Nephron progenitor cell (in vitro differentiated cells): ENCODE measurements at regions not wholly inside any gene's neighbourhood (a gene's known extent, or its start where the extent isn't known, plus 50 kb on each side); places are given as distances from the start of the nearest gene placed in this dataset.
A peak's percentile ranks its signal among the peaks of the same experiment; 100 is the strongest.
"Not testable (repeated sequence)": the region's sequence is repeated elsewhere in the genome, so short reads cannot be mapped to it uniquely, and the experiment has no call there.

Experiments
- DNase-seq: peaks from one replicate; pipeline ENCODE4 v3.0.0; 2021
- H3K27ac Mint-ChIP-seq: 2 replicates; pipeline ENCODE4 v1.8.0; 2021; ENCODE audit warnings: mild to moderate bottlenecking, moderate library complexity, mixed read lengths
- H3K27me3 Mint-ChIP-seq: 2 replicates; pipeline ENCODE4 v1.8.0; 2021; ENCODE audit warnings: mild to moderate bottlenecking, low read depth, mixed read lengths; ENCODE audit not compliant: poor library complexity
- H3K36me3 Mint-ChIP-seq: 2 replicates; pipeline ENCODE4 v1.8.0; 2021; ENCODE audit warnings: low read depth, mixed read lengths
- H3K4me1 Mint-ChIP-seq: 2 replicates; pipeline ENCODE4 v1.8.0; 2021; ENCODE audit warnings: mixed read lengths
- H3K4me3 Mint-ChIP-seq: 2 replicates; pipeline ENCODE4 v1.8.0; 2021; ENCODE audit warnings: mild to moderate bottlenecking, moderate library complexity, mixed read lengths
- H3K9me3 Mint-ChIP-seq: 2 replicates; pipeline ENCODE4 v1.8.0; 2021; ENCODE audit warnings: mild to moderate bottlenecking, moderate library complexity, mixed read lengths
- CTCF ChIP-seq: fragments of 200-600 bp; sonication (generic); IDR thresholded peaks from 2 replicates; pipeline ENCODE4 v1.5.0; 2021; ENCODE audit warnings: antibody characterized with exemption

DNA sequence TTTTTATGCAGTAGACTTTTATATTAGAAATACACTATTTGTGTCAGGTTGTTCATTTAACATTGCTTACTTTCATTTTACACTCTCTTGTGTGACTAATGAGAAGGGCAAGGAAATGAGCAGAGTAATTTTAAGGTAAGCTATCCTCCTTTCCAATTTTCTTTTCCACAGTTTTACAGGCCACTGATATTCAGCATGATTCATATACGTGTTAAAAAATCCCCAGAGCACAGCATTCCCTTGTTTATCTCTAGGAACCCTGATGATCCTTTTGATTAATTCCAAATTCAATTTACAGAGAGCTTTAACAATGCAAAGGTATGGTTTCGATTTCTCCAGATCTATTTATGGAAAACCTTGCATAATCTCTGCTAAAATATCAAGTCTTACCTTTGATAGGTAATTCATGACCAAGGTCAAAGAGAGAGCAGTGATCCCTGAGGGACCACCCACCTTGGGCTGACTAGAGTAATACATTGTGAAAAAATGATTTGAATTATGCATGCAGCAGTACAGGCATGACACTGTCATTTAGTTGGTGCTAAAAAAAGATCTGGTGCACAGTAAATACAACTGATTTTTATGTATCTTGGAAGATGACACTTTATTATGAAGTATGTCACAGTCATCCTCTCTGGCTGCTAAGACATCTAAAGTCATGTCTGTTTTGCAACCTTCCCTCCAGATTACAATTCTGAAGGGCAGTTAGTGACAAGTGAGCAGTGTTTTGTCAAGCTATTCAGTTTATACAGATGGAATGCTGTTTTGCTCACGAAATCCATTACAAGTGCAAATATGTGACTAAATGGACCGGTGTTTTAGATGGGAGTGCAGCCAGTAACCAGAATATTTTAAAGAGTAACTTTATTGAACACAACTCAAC is 736.6 kb downstream of the EPHA7 start:
- no peak for DNase-seq
- H3K9me3 Mint-ChIP-seq, result no peaks in the 10 kb centered on the region
- H3K36me3 Mint-ChIP-seq, result no peaks in the 10 kb centered on the region
- no peak overlapping the region for H3K27ac Mint-ChIP-seq
- no peak overlapping the region for H3K4me3 Mint-ChIP-seq
- H3K27me3 Mint-ChIP-seq, result no peaks in the 10 kb centered on the region
- no peaks in the 10 kb centered on the region for H3K4me1 Mint-ChIP-seq
- no peak for TF ChIP-seq CTCF

GRCh38 chr6:92681401-92681800 is 738.0 kb downstream of the EPHA7 start:
- no peak for TF ChIP-seq CTCF
- Mint-ChIP-seq H3K27ac (no peak overlapping the region), H3K4me1 (no peaks in the 10 kb centered on the region), H3K4me3 (no peak overlapping the region), H3K9me3 (no peaks in the 10 kb centered on the region), H3K36me3 (no peaks in the 10 kb centered on the region), H3K27me3 (no peaks in the 10 kb centered on the region)
- no peak for DNase-seq

DNA sequence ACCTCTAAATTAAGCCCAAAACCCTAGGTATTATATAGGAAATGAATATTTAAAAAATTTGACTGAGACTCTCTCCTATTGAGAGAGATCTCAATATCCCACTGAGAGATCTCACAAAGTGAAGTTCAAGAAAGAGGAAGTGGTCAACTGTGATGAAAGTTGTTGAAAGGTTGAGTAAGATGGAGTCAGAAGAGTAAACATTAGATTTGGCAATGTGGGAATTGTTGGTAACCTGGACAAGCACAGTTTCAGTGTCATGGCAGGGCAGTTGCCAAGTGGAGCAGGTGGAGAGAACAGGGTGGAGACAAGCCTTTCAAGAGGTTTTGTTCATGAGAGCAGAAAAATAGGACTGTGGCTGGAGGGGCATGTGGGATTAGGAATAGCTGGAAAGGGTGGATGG is 747.9 kb downstream of the EPHA7 start:
- H3K27ac Mint-ChIP-seq, H3K36me3 Mint-ChIP-seq, DNase-seq, H3K27me3 Mint-ChIP-seq, H3K9me3 Mint-ChIP-seq, H3K4me3 Mint-ChIP-seq, H3K4me1 Mint-ChIP-seq: not testable (repeated sequence)

- no peak for TF ChIP-seq CTCF
- no peaks in the 10 kb centered on the region for H3K27me3 Mint-ChIP-seq
- no peak overlapping the region for H3K4me3 Mint-ChIP-seq
- no peaks in the 10 kb centered on the region for H3K9me3 Mint-ChIP-seq
- no peaks in the 10 kb centered on the region for H3K4me1 Mint-ChIP-seq
- H3K27ac Mint-ChIP-seq, result no peak overlapping the region
- H3K36me3 Mint-ChIP-seq, result no peaks in the 10 kb centered on the region
- DNase-seq, result no peak
Observed at GRCh38 chr6:92667843-92668242, 751.5 kb downstream of the EPHA7 start.

GRCh38 chr6:92648364-92649086 is 770.8 kb downstream of the EPHA7 start:
- no peak for DNase-seq
- Mint-ChIP-seq H3K36me3 (peaks cover 5% of the 10 kb centered on the region), H3K4me1 (peaks cover 7% of the 10 kb centered on the region), H3K4me3 (no peak overlapping the region), H3K27ac (no peak overlapping the region), H3K27me3 (no peaks in the 10 kb centered on the region), H3K9me3 (peaks cover 26% of the 10 kb centered on the region)
- no peak for TF ChIP-seq CTCF

DNA sequence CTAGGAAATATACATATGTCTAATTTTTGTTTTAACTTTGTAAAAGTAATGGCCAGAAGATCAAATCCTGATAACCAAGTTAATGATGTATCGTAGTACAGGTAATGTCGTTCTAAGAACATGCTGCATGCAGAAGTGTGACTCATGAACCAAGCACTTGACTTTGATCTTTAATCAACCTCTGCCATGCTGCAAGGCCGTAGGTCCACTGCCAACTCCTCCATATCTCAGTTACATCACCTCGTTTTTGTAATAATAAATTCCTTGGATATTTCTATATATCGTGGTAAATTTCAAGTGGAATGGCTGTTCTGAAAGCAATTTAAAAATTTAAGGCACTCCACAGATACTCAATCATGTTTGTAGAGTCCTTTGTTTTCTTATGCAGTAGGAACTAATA is 771.7 kb downstream of the EPHA7 start:
- peaks cover 20% of the 10 kb centered on the region for H3K9me3 Mint-ChIP-seq
- peaks cover 5% of the 10 kb centered on the region for H3K36me3 Mint-ChIP-seq
- no peak overlapping the region for H3K27ac Mint-ChIP-seq
- no peak for TF ChIP-seq CTCF
- no peaks in the 10 kb centered on the region for H3K27me3 Mint-ChIP-seq
- no peak for DNase-seq
- peaks cover 7% of the 10 kb centered on the region for H3K4me1 Mint-ChIP-seq
- no peak overlapping the region for H3K4me3 Mint-ChIP-seq

DNA sequence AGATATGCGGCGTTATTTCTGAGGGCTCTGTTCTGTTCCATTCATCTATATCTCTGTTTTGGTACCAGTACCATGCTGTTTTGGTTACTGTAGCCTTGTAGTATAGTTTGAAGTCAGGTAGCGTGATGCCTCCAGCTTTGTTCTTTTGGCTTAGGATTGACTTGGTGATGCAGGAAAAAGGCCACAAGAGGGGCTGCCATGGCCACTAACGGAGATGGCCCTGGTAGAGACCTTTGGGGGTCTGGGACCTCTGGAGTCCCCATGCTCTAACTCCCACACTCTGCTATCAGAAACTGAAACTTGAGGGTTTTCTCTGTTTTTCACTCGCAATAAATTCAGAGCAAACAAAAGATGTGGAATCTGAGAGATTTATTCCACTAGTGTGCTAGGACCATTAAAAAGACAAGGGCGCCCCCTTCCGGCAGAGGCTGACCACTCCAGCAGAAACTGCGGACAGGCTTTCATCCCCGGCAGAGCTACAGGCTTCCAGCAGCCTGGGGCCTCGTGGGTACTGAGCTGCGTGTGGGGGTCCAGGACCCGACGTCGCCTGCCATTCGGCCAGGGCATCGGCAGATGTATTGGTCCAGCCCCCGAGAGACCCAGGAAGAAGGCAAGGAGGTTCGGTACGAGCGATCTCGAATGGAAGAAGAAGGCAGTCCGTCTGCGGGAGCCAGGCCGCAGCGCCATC is 775.1 kb downstream of the EPHA7 start:
- H3K4me1 Mint-ChIP-seq, H3K4me3 Mint-ChIP-seq, H3K36me3 Mint-ChIP-seq, H3K27ac Mint-ChIP-seq, H3K27me3 Mint-ChIP-seq: not testable (repeated sequence)
- DNase-seq, result peak; percentile 53
- H3K9me3 Mint-ChIP-seq, result peaks cover 15% of the 10 kb centered on the region
